Suppressor macrophage (primary cell): ENCODE measurements at regions not wholly inside any gene's neighbourhood (a gene's known extent, or its start where the extent isn't known, plus 50 kb on each side); places are given as distances from the start of the nearest gene placed in this dataset.

Source experiments
- DNase-seq, 4 experiments: peaks; one replicate each; pipeline ENCODE4 v3.0.0-alpha.2; 2020 to 2022

GRCh38 chr10:3514691-3515090 is 270.3 kb downstream of the KLF6 start:
- no peak for DNase-seq

DNA sequence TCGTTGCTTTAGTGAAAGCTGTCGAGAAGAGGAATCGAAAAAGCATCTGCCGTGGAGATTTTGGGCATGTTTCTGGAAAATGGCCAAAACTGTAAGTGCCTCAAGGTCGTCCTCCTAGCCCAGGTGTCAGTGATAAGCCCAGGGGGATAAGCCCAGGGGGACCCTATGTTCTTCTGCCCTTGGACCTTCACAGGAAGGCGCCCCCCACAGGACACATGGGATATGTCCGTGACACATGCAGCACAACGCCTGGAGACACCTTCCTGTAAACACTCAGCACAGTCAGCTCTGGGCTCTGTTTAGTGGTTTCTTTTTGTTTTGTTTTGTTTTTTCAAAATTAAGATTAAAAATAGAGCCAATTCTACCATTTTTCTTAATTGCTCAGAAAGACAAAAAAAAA is 272.7 kb downstream of the KLF6 start:
- DNase-seq, result no peak

- DNase-seq, result no peak
Observed at GRCh38 chr10:3511483-3511882, 273.5 kb downstream of the KLF6 start.

- no peak for DNase-seq
Observed at GRCh38 chr10:3510741-3511140, 274.3 kb downstream of the KLF6 start.

DNA sequence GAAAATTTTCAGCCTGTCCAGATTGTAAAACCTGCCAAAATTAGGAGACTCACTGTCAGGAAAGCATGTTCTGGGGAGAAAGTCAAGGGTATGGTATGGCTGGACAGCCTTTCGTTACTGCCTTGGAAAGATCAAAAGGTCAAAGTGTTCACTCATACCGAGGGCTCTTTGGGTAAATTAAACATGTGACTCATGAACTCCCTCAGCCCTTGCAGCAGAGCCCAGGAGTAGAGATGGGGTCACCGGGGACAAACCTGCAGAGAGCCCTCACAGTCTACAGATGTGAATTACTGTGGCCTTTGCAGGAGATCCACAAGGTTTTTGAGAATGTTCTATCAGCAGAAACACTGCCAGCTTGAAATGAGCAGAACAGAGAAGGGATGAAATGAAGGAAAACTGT is 275.7 kb downstream of the KLF6 start:
- DNase-seq, result no peak

- no peak for DNase-seq
Observed at GRCh38 chr10:3503299-3503698, 281.7 kb downstream of the KLF6 start.

DNA sequence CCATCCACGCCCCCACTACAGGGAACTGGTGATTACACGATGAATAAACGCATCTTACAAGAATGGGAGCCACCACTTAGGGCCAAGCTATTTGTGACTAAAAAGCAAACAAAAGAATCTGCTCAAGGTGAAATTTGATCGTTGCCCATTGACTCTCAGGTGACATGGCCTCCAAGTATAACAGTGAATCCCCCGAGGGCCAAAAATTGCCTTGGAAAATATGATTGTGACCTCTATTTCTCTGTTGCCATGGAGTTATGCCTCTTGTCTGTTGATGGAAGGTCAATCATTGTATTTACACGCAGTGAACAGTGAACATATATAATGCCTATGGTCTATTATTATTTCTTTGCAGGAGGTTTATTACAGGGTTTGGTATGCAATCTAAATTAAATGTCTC is 282.3 kb downstream of the KLF6 start:
- DNase-seq, result no peak

GRCh38 chr10:3500408-3500856 is 284.6 kb downstream of the KLF6 start:
- no peak for DNase-seq

- no peak for DNase-seq
Observed at GRCh38 chr10:3499120-3499519, 285.9 kb downstream of the KLF6 start.

- no peak for DNase-seq
Observed at GRCh38 chr10:3497581-3497980, 287.4 kb downstream of the KLF6 start.

DNA sequence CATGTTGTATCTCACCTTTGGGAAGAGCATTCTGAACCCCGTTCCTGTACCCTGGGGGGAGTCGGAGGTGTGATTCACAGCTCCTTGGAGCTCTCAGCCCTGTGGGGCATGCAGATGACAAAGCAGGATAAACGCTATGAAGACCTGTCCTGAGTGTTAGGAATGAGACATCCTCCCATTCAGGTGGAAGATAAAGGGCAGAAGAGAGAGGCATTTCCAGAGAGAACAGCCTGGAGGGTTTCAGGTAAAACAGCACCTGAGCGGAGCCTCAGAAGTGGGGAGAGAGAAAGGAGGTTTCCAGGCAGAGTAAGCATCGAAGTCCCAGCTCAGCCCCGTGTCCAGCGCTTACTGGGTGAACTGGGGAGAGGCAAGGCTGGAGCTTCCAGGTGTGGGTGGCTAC is 288.9 kb downstream of the KLF6 start:
- DNase-seq, result no peak

DNA sequence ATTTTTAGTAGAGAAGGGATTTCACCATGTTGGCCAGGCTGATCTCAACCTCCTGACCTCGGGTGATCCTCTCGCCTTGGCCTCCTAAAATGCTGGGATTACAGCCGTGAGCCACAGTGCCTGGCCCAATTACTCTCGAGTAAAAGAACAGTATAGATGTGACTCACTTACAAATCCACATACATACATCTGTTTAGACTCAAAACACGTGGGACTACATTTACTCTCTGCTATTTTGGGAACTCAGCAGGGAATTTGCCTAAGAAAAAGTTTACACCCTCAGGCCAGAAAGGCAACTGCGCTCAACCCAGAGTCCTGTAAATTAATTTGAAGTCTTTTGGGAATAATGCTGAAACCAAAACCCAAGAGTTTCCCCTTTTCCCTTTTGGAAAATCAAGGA is 289.7 kb downstream of the KLF6 start:
- no peak for DNase-seq

DNA sequence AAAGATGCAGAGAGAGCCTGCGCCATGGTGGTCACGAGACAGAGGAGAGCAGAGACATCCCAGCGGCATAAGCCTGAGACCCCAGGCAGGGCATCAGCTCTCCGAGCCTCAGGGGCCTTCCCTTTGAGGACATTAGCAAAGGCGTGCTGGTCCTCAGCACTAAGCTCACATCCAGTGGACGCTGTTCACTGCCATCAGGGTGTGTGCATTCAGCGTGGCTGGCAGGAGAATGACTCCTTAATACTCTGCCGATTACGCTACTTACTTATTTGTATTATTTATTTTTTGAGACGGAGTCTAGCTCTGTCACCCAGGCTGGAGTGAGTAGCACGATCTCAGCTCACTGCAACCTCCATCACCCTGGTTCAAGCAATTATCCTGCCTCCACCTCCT is 290.2 kb downstream of the KLF6 start:
- no peak for DNase-seq

GRCh38 chr10:3494131-3494837 is 290.7 kb downstream of the KLF6 start:
- DNase-seq, result no peak

DNA sequence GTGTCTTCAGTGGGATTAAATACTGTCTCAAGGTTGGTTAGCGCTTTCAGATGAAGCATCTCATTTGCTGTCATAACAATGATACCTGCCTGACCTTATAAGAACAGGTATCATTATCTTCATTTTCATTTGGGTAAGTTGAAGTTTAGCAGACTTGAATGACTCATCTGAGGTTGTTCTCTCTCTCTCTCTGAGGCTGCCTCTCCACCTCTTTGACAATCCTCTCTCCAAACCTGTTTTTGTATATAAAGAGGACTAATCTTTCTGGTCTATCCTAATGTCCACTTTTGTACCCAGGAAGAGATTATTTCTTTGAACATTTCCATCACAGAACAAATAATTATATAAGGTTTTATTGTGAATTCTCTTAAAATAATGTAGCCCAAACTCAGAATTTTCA is 291.4 kb downstream of the KLF6 start:
- DNase-seq, result no peak

- no peak for DNase-seq
Observed at GRCh38 chr10:3491571-3491970, 293.4 kb downstream of the KLF6 start.

- no peak for DNase-seq
Observed at GRCh38 chr10:3487228-3487627, 297.8 kb downstream of the KLF6 start.

DNA sequence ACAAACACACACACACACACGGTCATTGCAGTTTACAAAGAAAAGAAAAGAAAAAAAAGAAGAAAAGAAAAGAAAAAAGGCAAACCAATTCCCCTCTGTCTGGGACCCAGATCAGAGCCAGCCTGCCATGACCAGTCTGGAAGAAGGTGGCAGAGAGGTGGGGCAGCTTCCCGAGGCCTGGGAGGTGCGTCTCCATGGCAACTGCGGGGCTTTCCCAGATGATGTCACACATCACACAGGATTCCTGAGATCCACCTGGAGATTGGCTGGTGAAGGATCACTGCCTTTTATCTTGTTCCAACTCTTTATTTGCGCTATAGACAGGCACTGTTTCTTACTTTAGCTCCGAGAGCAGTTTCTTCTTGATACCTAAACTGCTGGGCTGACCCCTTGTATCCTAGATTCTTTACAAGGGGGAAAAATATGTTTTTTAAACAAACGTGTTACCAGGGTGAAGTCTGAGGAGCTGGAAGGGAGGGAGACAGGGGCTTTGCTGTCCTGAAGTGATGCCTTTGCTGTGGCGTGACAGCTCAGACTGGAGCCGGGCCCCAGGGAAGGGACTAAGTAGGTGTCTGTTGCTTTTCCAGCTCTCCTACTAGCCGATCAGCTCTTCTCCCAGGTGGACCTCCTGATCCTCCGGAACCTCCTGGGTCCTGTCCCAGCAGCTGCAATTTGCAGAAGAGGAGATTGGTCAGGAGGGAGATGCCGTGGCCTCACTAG is 298.5 kb downstream of the KLF6 start:
- DNase-seq, result no peak

DNA sequence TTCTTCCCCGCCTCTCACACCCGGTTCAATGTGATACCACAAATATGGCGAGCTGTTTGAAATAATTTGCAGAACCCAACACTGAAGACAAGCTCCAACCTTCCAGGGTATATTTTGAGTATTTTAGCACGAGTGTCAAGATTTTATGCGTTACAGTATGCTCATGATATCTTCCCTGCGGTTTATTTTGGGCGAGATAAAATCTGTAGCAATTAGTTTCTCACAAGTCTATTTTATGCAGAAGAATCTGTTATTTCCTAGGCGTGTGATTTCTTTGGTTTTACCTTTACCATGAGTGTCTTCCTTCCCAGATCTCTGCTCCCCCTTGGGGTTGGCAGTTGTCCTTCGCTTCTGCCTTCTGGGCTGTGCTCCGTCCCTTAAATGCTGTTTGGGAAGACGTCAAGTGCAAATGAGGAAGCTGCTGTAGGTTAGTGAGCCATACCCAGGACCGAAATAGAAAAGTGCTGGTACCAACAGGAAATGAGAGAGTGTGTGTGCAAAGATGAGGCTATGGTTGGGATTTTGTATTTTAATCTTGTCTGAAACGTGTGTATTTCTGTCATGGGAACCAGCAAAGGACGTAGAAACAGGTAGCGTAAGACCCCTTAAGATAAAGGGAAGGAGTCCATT is 299.8 kb downstream of the KLF6 start:
- peak; percentile 75 to 89 (median 85) for DNase-seq

- no peak for DNase-seq
Observed at GRCh38 chr10:3484306-3485056, 300.5 kb downstream of the KLF6 start.

DNA sequence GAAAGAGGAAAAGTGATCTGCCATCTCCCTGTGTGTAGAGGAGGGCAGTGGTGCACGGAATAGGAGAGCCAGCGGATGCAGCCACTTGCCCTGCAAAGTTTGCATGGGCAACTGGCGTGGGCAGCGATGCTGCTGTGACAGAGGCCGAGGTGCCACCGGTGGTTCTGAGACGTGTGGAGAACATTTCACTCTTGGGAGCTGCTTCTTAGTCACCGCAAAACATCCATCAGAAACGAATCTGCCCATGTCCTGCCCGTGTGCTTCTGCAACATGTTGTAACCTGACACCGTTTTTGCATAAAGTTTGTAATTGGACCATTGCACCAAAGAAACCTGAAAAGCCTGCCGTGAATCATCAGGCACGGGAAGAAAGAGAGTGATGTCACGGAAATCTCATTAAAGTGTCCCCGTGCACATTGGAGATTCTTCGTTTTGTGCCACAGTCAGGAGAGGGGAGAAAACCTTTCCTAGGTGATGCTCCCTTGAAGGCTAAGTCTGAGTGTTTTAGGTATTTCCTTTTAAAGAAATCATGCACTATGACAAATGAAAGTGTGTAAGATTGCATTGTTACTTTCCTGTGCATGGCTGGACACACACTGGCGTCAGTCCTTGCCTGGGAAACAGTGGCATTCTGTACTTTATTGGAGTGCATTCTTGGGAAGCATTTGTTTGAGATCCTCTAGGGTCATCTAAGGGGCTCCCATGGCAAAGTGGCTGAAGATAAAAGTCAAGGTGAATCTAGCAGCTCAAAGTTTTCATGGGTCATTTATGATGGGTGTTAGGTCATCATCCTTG is 302.6 kb downstream of the KLF6 start:
- DNase-seq, result peak in 2 of 4 experiments; percentile 36 to 52

- DNase-seq, result no peak
Observed at GRCh38 chr10:3481496-3481895, 303.5 kb downstream of the KLF6 start.

DNA sequence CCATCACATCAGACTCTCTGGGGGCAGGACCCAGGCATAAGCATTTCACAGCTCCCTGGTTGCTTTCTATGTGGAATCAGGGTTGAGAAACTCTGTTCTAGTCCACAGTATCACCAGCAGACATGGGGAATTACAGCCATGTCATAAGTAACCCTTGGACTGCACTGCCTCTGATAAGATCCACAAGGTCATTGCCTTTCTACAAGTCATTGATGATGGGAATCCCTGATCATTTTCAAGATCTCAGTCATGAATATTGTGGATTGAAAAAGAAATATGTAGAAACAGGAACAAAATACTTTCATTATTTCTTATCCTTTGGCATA is 304.1 kb downstream of the KLF6 start:
- no peak for DNase-seq
